ENCODE measurements at regions not wholly inside any gene's neighbourhood (a gene's known extent, or its start where the extent isn't known, plus 50 kb on each side); places are given as distances from the start of the nearest gene placed in this dataset.

DNA sequence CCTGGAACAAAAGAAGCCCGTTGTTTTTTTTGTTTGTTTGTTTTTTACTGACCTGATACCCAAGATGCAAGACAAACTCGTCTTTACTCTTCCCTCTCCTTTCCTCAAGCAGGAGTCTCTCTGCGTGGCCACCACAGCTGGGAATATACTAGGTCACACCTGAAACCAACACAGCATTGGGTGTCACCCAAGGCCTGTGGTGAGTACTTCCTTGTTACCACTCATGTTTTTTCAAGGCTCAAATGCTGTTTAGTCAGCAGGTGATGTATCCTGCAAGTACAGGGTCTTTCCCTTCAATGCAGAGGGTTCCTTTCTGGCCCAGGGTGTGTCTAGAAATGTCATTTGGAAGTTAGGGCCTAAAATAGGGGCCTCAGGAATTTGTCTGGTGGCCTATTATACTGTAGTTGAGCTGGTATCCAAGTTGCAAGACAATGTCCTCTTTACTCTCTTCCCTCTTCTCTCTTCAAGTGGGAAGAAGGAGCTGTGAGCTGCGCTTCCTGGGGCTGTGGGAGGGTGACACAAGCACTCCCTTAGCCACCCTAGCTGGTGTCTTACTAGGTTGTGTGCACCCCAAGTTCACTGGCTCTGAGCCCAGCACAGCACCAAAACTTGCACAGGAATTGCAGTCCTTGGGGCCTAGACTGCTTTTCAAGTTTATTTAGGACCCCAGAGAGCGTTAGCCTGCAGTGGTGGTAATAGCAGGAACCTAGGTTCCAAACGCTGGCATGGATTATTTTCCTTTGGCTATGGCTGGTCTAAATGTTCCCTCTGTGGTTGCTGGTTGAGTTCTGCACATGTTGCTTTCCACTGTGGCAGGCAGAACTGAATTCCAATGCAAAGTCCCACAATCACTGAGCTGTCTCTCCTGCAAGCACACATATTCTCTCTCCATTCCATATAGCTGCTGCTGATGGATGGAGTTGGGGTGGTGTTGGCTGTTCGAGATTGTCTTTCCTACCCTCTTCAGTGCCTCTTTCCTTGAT, 91.4 kb upstream of the LYPLAL1 start:
- TF ChIP-seq, protein P1, sequence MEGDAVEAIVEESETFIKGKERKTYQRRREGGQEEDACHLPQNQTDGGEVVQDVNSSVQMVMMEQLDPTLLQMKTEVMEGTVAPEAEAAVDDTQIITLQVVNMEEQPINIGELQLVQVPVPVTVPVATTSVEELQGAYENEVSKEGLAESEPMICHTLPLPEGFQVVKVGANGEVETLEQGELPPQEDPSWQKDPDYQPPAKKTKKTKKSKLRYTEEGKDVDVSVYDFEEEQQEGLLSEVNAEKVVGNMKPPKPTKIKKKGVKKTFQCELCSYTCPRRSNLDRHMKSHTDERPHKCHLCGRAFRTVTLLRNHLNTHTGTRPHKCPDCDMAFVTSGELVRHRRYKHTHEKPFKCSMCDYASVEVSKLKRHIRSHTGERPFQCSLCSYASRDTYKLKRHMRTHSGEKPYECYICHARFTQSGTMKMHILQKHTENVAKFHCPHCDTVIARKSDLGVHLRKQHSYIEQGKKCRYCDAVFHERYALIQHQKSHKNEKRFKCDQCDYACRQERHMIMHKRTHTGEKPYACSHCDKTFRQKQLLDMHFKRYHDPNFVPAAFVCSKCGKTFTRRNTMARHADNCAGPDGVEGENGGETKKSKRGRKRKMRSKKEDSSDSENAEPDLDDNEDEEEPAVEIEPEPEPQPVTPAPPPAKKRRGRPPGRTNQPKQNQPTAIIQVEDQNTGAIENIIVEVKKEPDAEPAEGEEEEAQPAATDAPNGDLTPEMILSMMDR (IDR thresholded peaks at IDR 0.05 in 8 of 11, conservative IDR thresholded peaks at IDR 0.05 in 3 of 11) = no peak
- no peak for TF ChIP-seq POLR2AphosphoS5 (IDR thresholded peaks at IDR 0.05)
